ENCODE measurements at regions not wholly inside any gene's neighbourhood (a gene's known extent, or its start where the extent isn't known, plus 50 kb on each side); places are given as distances from the start of the nearest gene placed in this dataset.

- H3K27me3 Mint-ChIP-seq (ENCODE audit: insufficient read depth, low read depth), result peaks cover 4% of the 10 kb centered on the region
Observed at GRCh38 chr15:91789136-91789535, 64.4 kb upstream of the SLCO3A1 start.

DNA sequence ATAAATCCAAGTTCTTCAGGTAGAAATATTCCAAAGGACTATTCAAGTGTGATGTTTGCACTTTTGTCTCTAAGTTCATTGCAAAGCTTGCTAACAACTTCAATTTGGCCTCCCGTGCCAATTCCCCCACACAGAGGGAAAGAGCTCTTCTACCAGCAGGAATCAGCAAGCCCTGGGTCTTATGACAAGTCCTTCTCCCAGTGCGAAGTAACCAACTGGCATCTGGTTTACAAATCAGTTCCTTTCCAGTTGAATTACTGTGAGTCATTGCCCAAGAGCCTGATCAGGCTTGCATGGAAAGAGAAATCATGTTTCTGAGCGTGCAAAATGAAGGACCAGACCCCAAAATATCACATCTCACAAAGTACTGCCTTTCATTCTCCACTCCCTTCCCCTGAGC lies 62.7 kb upstream of the SLCO3A1 start:
- DNase-seq (ENCODE audit: low spot score), result no peak
- no peak overlapping the region for H3K4me2 ChIP-seq

More at GRCh38 chr15:91789136-91789535, 64.4 kb upstream of the SLCO3A1 start:
- Histone ChIP-seq H3K4me1 (no peaks in the 10 kb centered on the region), H3K4me3 (no peak overlapping the region), H3K9ac (no peak overlapping the region), H3K9me3 (ENCODE audit: low read depth) (no peaks in the 10 kb centered on the region), H3K4me2 (no peak overlapping the region), H3K27me3 (no peaks in the 10 kb centered on the region), H2AFZ (replicated peaks) (no peak overlapping the region), H3K36me3 (no peaks in the 10 kb centered on the region), H4K20me1 (ENCODE audit: low read depth) (no peaks in the 10 kb centered on the region), H3K79me2 (ENCODE audit: low read depth) (no peaks in the 10 kb centered on the region), H3K27ac (no peak overlapping the region), H3F3A (ENCODE audit: low read depth) (no peaks in the 10 kb centered on the region)
- TF ChIP-seq EZH2phosphoT487 (IDR thresholded peaks at IDR 0.05) (no peak), CTCF (IDR thresholded peaks at IDR 0.05) (no peak), EZH2 (IDR thresholded peaks at IDR 0.05) (no peak)
- peaks cover 16% of the 10 kb centered on the region for H3K4me1 Mint-ChIP-seq
- no peak for DNase-seq (ENCODE audit: low spot score)
- H3K27ac Mint-ChIP-seq, result no peak overlapping the region
- H3K4me3 Mint-ChIP-seq, result no peak overlapping the region
- H3K9me3 Mint-ChIP-seq, result no peaks in the 10 kb centered on the region
- no peaks in the 10 kb centered on the region for H3K36me3 Mint-ChIP-seq

DNA sequence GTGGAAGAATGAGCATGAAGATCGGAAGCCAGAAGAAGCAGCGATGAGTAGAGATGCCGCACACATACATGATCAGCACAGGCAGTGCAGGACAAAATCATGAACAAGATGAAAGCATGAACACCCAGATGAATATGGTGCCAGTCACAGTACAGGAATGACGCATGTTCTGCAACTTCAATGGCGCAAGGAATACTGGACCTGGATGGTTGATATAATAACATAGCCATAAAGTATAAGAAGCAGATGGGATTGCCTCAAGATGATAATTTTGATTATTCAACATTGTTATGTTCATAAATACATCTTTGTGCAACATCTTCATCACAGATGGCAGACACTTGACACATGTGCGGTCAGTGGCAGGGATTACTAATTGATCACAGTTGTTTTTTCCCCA lies 59.7 kb upstream of the SLCO3A1 start:
- no peaks in the 10 kb centered on the region for H3K9me3 ChIP-seq (ENCODE audit: low read depth)
- Mint-ChIP-seq H3K4me1 (peaks cover 21% of the 10 kb centered on the region), H3K27ac (no peak overlapping the region), H3K4me3 (no peak overlapping the region), H3K9me3 (no peaks in the 10 kb centered on the region), H3K27me3 (ENCODE audit: insufficient read depth, low read depth) (peaks cover 3% of the 10 kb centered on the region), H3K36me3 (no peaks in the 10 kb centered on the region)
- no peak overlapping the region for H2AFZ ChIP-seq (replicated peaks)
- TF ChIP-seq EZH2 (IDR thresholded peaks at IDR 0.05) (no peak), EZH2phosphoT487 (IDR thresholded peaks at IDR 0.05) (no peak), CTCF (IDR thresholded peaks at IDR 0.05) (no peak)
- H3F3A ChIP-seq (ENCODE audit: low read depth), result no peaks in the 10 kb centered on the region
- no peak overlapping the region for H3K27ac ChIP-seq
- no peak overlapping the region for H3K4me3 ChIP-seq
- H4K20me1 ChIP-seq (ENCODE audit: low read depth), result no peaks in the 10 kb centered on the region
- no peaks in the 10 kb centered on the region for H3K27me3 ChIP-seq
- H3K4me1 ChIP-seq, result no peaks in the 10 kb centered on the region
- no peaks in the 10 kb centered on the region for H3K79me2 ChIP-seq (ENCODE audit: low read depth)
- H3K9ac ChIP-seq, result no peak overlapping the region
- no peak for DNase-seq (ENCODE audit: low spot score)
- H3K4me2 ChIP-seq, result no peak overlapping the region
- H3K36me3 ChIP-seq, result no peaks in the 10 kb centered on the region

More for the DNA sequence above, 62.7 kb upstream of the SLCO3A1 start:
- TF ChIP-seq EZH2phosphoT487 (IDR thresholded peaks at IDR 0.05) (no peak), CTCF (IDR thresholded peaks at IDR 0.05) (no peak), EZH2 (IDR thresholded peaks at IDR 0.05) (no peak)
- Histone ChIP-seq H2AFZ (replicated peaks) (no peak overlapping the region), H4K20me1 (ENCODE audit: low read depth) (no peaks in the 10 kb centered on the region), H3K9ac (no peak overlapping the region), H3K9me3 (ENCODE audit: low read depth) (no peaks in the 10 kb centered on the region), H3K27ac (no peak overlapping the region), H3K36me3 (no peaks in the 10 kb centered on the region), H3K4me1 (no peaks in the 10 kb centered on the region), H3K27me3 (no peaks in the 10 kb centered on the region), H3F3A (ENCODE audit: low read depth) (no peaks in the 10 kb centered on the region), H3K4me3 (no peak overlapping the region), H3K79me2 (ENCODE audit: low read depth) (no peaks in the 10 kb centered on the region)
- peaks cover 4% of the 10 kb centered on the region for H3K27me3 Mint-ChIP-seq (ENCODE audit: insufficient read depth, low read depth)
- H3K4me1 Mint-ChIP-seq, result peaks cover 21% of the 10 kb centered on the region
- H3K36me3 Mint-ChIP-seq, result no peaks in the 10 kb centered on the region
- H3K4me3 Mint-ChIP-seq, result no peak overlapping the region
- no peaks in the 10 kb centered on the region for H3K9me3 Mint-ChIP-seq
- no peak overlapping the region for H3K27ac Mint-ChIP-seq

All from neural progenitor cell (in vitro differentiated cells).